Endodermal cell (in vitro differentiated cells): ENCODE measurements at regions not wholly inside any gene's neighbourhood (a gene's known extent, or its start where the extent isn't known, plus 50 kb on each side); places are given as distances from the start of the nearest gene placed in this dataset.

Experiments used
- DNase-seq: peaks from one replicate; pipeline ENCODE4 v3.0.0-alpha.2; 2017
- H3K27ac ChIP-seq: 2 replicates; pipeline ENCODE4 v1.5.1; 2013; ENCODE audit warnings: mild to moderate bottlenecking, low read depth, low read length, moderate library complexity
- H3K27me3 ChIP-seq: 2 replicates; pipeline ENCODE4 v1.6.1; 2013; ENCODE audit warnings: mild to moderate bottlenecking, low read length, moderate library complexity; ENCODE audit not compliant: insufficient read depth, control insufficient read depth, poor library complexity, severe bottlenecking
- H3K36me3 ChIP-seq: 2 replicates; pipeline ENCODE4 v1.7.0; 2013; ENCODE audit warnings: mild to moderate bottlenecking, low read length, moderate library complexity; ENCODE audit not compliant: control insufficient read depth, insufficient read depth
- H3K4me1 ChIP-seq: one replicate; pipeline ENCODE4 v1.7.0; 2013; ENCODE audit warnings: low read length; ENCODE audit not compliant: control insufficient read depth, insufficient read depth
- H3K4me3 ChIP-seq: 2 replicates; pipeline ENCODE4 v1.5.1; 2013; ENCODE audit warnings: mild to moderate bottlenecking, low read length, moderate library complexity
- H3K9ac ChIP-seq: 2 replicates; pipeline ENCODE4 v1.6.1; 2013; ENCODE audit warnings: mild to moderate bottlenecking, low read length, moderate library complexity; ENCODE audit not compliant: poor library complexity, severe bottlenecking; ENCODE audit errors: extremely low read depth
- H3K9me3 ChIP-seq: 2 replicates; pipeline ENCODE4 v1.6.1; 2013; ENCODE audit warnings: mild to moderate bottlenecking, low read length, moderate library complexity; ENCODE audit not compliant: control insufficient read depth
- H3K27ac Mint-ChIP-seq: 2 replicates; pipeline ENCODE4 v1.8.0; 2020; ENCODE audit warnings: mixed read lengths
- H3K27me3 Mint-ChIP-seq: 2 replicates; pipeline ENCODE4 v1.8.0; 2021; ENCODE audit warnings: mild to moderate bottlenecking, mixed read lengths; ENCODE audit not compliant: insufficient read depth
- H3K36me3 Mint-ChIP-seq: 2 replicates; pipeline ENCODE4 v1.8.0; 2020; ENCODE audit warnings: low read depth, mixed read lengths
- H3K4me1 Mint-ChIP-seq: 2 replicates; pipeline ENCODE4 v1.8.0; 2020; ENCODE audit warnings: mixed read lengths
- H3K4me3 Mint-ChIP-seq: 2 replicates; pipeline ENCODE4 v1.8.0; 2020; ENCODE audit warnings: mild to moderate bottlenecking, moderate library complexity, mixed read lengths
- H3K9me3 Mint-ChIP-seq: 2 replicates; pipeline ENCODE4 v1.8.0; 2020; ENCODE audit warnings: mild to moderate bottlenecking, mixed read lengths
- WGBS, 2 experiments: methylation state at CpG; one replicate each; pipeline versions ENCODE4 v1.1.5 to v1.1.7; 2013; ENCODE audit warnings: missing lambda C conversion rate in 2 of 2, mixed read lengths in 1 of 2; ENCODE audit not compliant: insufficient coverage in 1 of 2, insufficient read length in 1 of 2; 5-methylcytosine and 5-hydroxymethylcytosine counted together
- TF ChIP-seq, protein P1 (sequence below): fragments of 200-600 bp; sonication (generic); conservative IDR thresholded peaks from 2 replicates; pipeline ENCODE4 v1.5.0; 2021; ENCODE audit warnings: antibody characterized with exemption, mild to moderate bottlenecking

DNA sequence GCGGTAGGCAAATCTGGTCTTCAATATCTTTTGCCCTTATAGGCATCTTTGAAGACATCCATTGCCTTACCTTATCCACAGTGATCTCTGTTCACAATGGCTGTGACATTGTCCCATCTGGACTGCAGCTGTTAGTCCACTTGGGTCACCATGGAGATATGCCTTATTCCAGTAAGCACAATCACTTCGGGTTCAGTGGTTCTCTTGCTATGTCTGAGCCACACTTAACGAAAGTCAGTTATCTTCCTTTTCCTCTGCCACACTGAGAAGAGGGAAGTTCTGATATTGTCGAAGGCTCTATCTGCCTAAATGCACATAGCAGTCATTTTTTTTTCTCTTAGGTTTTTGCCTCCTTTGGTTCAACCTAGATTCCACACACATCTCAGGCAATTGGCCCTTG lies 119.0 kb upstream of the SATB1 start:
- H3K27ac ChIP-seq, result no peak overlapping the region
- TF ChIP-seq, protein P1, sequence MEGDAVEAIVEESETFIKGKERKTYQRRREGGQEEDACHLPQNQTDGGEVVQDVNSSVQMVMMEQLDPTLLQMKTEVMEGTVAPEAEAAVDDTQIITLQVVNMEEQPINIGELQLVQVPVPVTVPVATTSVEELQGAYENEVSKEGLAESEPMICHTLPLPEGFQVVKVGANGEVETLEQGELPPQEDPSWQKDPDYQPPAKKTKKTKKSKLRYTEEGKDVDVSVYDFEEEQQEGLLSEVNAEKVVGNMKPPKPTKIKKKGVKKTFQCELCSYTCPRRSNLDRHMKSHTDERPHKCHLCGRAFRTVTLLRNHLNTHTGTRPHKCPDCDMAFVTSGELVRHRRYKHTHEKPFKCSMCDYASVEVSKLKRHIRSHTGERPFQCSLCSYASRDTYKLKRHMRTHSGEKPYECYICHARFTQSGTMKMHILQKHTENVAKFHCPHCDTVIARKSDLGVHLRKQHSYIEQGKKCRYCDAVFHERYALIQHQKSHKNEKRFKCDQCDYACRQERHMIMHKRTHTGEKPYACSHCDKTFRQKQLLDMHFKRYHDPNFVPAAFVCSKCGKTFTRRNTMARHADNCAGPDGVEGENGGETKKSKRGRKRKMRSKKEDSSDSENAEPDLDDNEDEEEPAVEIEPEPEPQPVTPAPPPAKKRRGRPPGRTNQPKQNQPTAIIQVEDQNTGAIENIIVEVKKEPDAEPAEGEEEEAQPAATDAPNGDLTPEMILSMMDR, result no peak

DNA sequence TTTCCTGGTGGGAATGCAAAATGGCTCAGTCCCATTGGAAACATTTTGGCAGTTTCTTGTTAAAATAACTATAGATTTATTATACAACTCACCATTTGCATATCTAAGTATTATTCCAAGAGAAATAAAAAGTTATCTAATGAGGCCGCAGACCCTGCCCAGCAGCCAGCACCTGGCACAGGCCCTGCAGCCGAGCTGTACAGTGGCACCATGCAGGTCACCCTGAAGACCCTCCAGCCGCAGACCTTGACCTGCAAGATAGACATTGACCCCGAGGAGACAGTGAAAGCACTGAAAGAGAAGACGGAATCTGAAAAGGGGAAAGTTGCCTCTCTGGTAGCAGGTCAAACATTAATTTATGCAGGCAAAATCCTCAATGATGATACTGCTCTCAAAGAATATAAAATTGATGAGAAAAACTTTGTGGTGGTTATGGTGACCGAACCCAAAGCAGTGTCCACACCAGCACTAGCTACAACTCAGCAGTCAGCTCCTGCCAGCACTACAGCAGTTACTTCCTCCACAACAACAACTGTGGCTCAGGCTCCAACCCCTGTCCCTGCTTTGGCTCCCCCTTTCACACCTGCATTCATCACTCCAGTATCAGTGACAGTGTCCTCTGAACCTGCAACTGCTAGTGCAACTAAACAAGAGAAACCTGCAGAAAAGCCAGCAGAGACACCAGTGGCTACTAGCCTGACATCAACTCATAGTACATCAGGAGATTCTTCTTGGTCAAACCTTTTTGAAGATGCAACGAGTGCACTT lies 113.5 kb upstream of the SATB1 start:
- WGBS, 2 experiments, result 90 to 91% methylated on average over 6 to 7 of the region's 7 CpGs
- H3K4me1 Mint-ChIP-seq, result no peaks in the 10 kb centered on the region

More for the DNA sequence above, 119.0 kb upstream of the SATB1 start:
- H3K36me3 ChIP-seq, result no peaks in the 10 kb centered on the region
- no peak for DNase-seq
- Mint-ChIP-seq H3K27ac (no peak overlapping the region), H3K27me3 (no peaks in the 10 kb centered on the region), H3K9me3 (peaks cover 5% of the 10 kb centered on the region), H3K36me3 (no peaks in the 10 kb centered on the region), H3K4me3 (no peak overlapping the region), H3K4me1 (no peaks in the 10 kb centered on the region)
- H3K4me3 ChIP-seq, result no peak overlapping the region
- H3K9ac ChIP-seq, result no peak overlapping the region
- no peaks in the 10 kb centered on the region for H3K9me3 ChIP-seq
- H3K27me3 ChIP-seq, result no peaks in the 10 kb centered on the region
- 89 to 92% methylated on average over 3 to 4 of the region's 4 CpGs for WGBS, 2 experiments
- no peaks in the 10 kb centered on the region for H3K4me1 ChIP-seq

DNA sequence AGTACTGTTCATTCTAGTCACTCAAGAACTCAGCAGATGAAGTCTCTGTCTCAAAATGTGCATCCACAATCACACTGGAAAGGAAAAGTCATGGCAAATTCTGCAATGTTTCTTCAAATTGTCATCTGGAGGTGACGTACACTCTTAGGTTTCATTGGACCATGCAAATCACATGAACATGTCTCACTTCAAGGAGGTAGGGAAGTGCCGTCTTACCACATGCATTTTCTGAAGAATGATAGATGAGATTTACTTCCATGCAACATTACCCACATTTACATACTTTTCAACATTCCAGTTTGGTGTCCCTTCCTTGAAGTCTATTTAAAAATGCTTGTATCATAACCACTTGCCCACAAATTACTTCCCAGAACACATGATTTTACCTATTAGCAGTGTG lies 107.9 kb upstream of the SATB1 start:
- Histone ChIP-seq H3K9ac (no peak overlapping the region), H3K36me3 (no peaks in the 10 kb centered on the region), H3K4me3 (no peak overlapping the region), H3K9me3 (no peaks in the 10 kb centered on the region), H3K27ac (no peak overlapping the region), H3K4me1 (no peaks in the 10 kb centered on the region), H3K27me3 (no peaks in the 10 kb centered on the region)
- no peak overlapping the region for H3K4me3 Mint-ChIP-seq
- 95 to 100% methylated on average over 2 of the region's 2 CpGs for WGBS, 2 experiments
- peaks cover 5% of the 10 kb centered on the region for H3K4me1 Mint-ChIP-seq
- H3K36me3 Mint-ChIP-seq, result no peaks in the 10 kb centered on the region
- H3K9me3 Mint-ChIP-seq, result no peaks in the 10 kb centered on the region
- no peak overlapping the region for H3K27ac Mint-ChIP-seq
- no peak for DNase-seq
- TF ChIP-seq, protein P1, result no peak
- peaks cover 2% of the 10 kb centered on the region for H3K27me3 Mint-ChIP-seq

More for the DNA sequence above, 113.5 kb upstream of the SATB1 start:
- TF ChIP-seq, protein P1, result no peak
- peaks cover 2% of the 10 kb centered on the region for H3K27me3 Mint-ChIP-seq
- Histone ChIP-seq H3K27me3 (no peaks in the 10 kb centered on the region), H3K36me3 (no peaks in the 10 kb centered on the region), H3K4me3 (no peak overlapping the region), H3K9me3 (no peaks in the 10 kb centered on the region), H3K27ac (no peak overlapping the region), H3K4me1 (no peaks in the 10 kb centered on the region), H3K9ac (no peak overlapping the region)
- H3K27ac Mint-ChIP-seq, result no peak overlapping the region
- no peak for DNase-seq
- no peaks in the 10 kb centered on the region for H3K36me3 Mint-ChIP-seq
- H3K9me3 Mint-ChIP-seq, result no peaks in the 10 kb centered on the region
- no peak overlapping the region for H3K4me3 Mint-ChIP-seq
